ENCODE measurements at regions not wholly inside any gene's neighbourhood (a gene's known extent, or its start where the extent isn't known, plus 50 kb on each side); places are given as distances from the start of the nearest gene placed in this dataset.
"Not testable (repeated sequence)": the region's sequence is repeated elsewhere in the genome, so short reads cannot be mapped to it uniquely, and the experiment has no call there.

- H4K20me1 ChIP-seq (ENCODE audit: insufficient read depth, low read length) = no peaks in the 10 kb centered on the region
- no peak for DNase-seq
- H3K4me3 ChIP-seq (ENCODE audit: low read depth in 1 of 2, low read length in 2 of 2) = no peak overlapping the region
- no peaks in the 10 kb centered on the region for H3K4me1 ChIP-seq (ENCODE audit: insufficient read depth, low read length)
- no peak overlapping the region for H3K4me2 ChIP-seq (ENCODE audit: insufficient read depth, low read length)
- no peaks in the 10 kb centered on the region for H3K27me3 ChIP-seq (ENCODE audit: insufficient read depth, low read length, poor library complexity)
- H3K9ac ChIP-seq (ENCODE audit: low read depth, low read length) = no peak overlapping the region
- TF ChIP-seq CTCF (IDR thresholded peaks at IDR 0.05; ENCODE audit: borderline replicate concordance, extremely low read depth, low read length, poor library complexity, severe bottlenecking) (no peak), EZH2 (IDR thresholded peaks at IDR 0.05; ENCODE audit: borderline replicate concordance, low read depth, low read length, severe bottlenecking) (no peak)
- H3K79me2 ChIP-seq (ENCODE audit: insufficient read depth, low read length) = no peaks in the 10 kb centered on the region
- no peak for ATAC-seq (ENCODE audit: insufficient read depth, low read depth)
- no peak overlapping the region for H3K27ac ChIP-seq (ENCODE audit: low read length)
- no peaks in the 10 kb centered on the region for H3K9me3 ChIP-seq (ENCODE audit: insufficient read depth, low read length, severe bottlenecking)
- no peaks in the 10 kb centered on the region for H3K36me3 ChIP-seq (ENCODE audit: insufficient read depth, low read length)
- no peak overlapping the region for H2AFZ ChIP-seq (ENCODE audit: low read depth, low read length)
Measured at GRCh38 chr1:57544345-57544744, 120.5 kb upstream of the DAB1 start.

GRCh38 chr1:57536749-57537423, 113.0 kb upstream of the DAB1 start:
- Histone ChIP-seq H3K36me3 (ENCODE audit: insufficient read depth, low read length) (no peaks in the 10 kb centered on the region), H2AFZ (ENCODE audit: low read depth, low read length) (no peak overlapping the region), H3K9ac (ENCODE audit: low read depth, low read length) (no peak overlapping the region), H4K20me1 (ENCODE audit: insufficient read depth, low read length) (no peaks in the 10 kb centered on the region), H3K4me3 (ENCODE audit: low read depth in 1 of 2, low read length in 2 of 2) (no peak overlapping the region), H3K4me2 (ENCODE audit: insufficient read depth, low read length) (no peak overlapping the region), H3K4me1 (ENCODE audit: insufficient read depth, low read length) (no peaks in the 10 kb centered on the region), H3K27ac (ENCODE audit: low read length) (no peak overlapping the region), H3K27me3 (ENCODE audit: insufficient read depth, low read length, poor library complexity) (no peaks in the 10 kb centered on the region), H3K9me3 (ENCODE audit: insufficient read depth, low read length, severe bottlenecking) (no peaks in the 10 kb centered on the region), H3K79me2 (ENCODE audit: insufficient read depth, low read length) (no peaks in the 10 kb centered on the region)
- ATAC-seq (ENCODE audit: insufficient read depth, low read depth) = no peak
- no peak for TF ChIP-seq CTCF (IDR thresholded peaks at IDR 0.05; ENCODE audit: borderline replicate concordance, extremely low read depth, low read length, poor library complexity, severe bottlenecking)
- TF ChIP-seq EZH2 (IDR thresholded peaks at IDR 0.05; ENCODE audit: borderline replicate concordance, low read depth, low read length, severe bottlenecking) = no peak
- DNase-seq = no peak

GRCh38 chr1:57532299-57532698, 108.4 kb upstream of the DAB1 start:
- H3K4me3 ChIP-seq (ENCODE audit: low read depth in 1 of 2, low read length in 2 of 2) = no peak overlapping the region
- no peak for ATAC-seq (ENCODE audit: insufficient read depth, low read depth)

GRCh38 chr1:57530911-57531260, 107.0 kb upstream of the DAB1 start:
- H3K9me3 ChIP-seq (ENCODE audit: insufficient read depth, low read length, severe bottlenecking); H3K4me2 ChIP-seq (ENCODE audit: insufficient read depth, low read length); H3K4me1 ChIP-seq (ENCODE audit: insufficient read depth, low read length); H3K4me3 ChIP-seq (ENCODE audit: low read depth in 1 of 2, low read length in 2 of 2); H3K36me3 ChIP-seq (ENCODE audit: insufficient read depth, low read length); H3K9ac ChIP-seq (ENCODE audit: low read depth, low read length); H3K27ac ChIP-seq (ENCODE audit: low read length); H3K79me2 ChIP-seq (ENCODE audit: insufficient read depth, low read length); H4K20me1 ChIP-seq (ENCODE audit: insufficient read depth, low read length); ATAC-seq (ENCODE audit: insufficient read depth, low read depth); DNase-seq; H3K27me3 ChIP-seq (ENCODE audit: insufficient read depth, low read length, poor library complexity); H2AFZ ChIP-seq (ENCODE audit: low read depth, low read length): not testable (repeated sequence)

More at GRCh38 chr1:57532299-57532698, 108.4 kb upstream of the DAB1 start:
- Histone ChIP-seq H3K4me1 (ENCODE audit: insufficient read depth, low read length) (no peaks in the 10 kb centered on the region), H3K27me3 (ENCODE audit: insufficient read depth, low read length, poor library complexity) (no peaks in the 10 kb centered on the region), H3K79me2 (ENCODE audit: insufficient read depth, low read length) (no peaks in the 10 kb centered on the region), H3K9ac (ENCODE audit: low read depth, low read length) (no peak overlapping the region), H2AFZ (ENCODE audit: low read depth, low read length) (no peak overlapping the region), H3K9me3 (ENCODE audit: insufficient read depth, low read length, severe bottlenecking) (no peaks in the 10 kb centered on the region), H4K20me1 (ENCODE audit: insufficient read depth, low read length) (no peaks in the 10 kb centered on the region), H3K4me2 (ENCODE audit: insufficient read depth, low read length) (no peak overlapping the region), H3K27ac (ENCODE audit: low read length) (no peak overlapping the region), H3K36me3 (ENCODE audit: insufficient read depth, low read length) (no peaks in the 10 kb centered on the region)
- no peak for TF ChIP-seq CTCF (IDR thresholded peaks at IDR 0.05; ENCODE audit: borderline replicate concordance, extremely low read depth, low read length, poor library complexity, severe bottlenecking)
- TF ChIP-seq EZH2 (IDR thresholded peaks at IDR 0.05; ENCODE audit: borderline replicate concordance, low read depth, low read length, severe bottlenecking) = no peak
- DNase-seq = no peak

Data from DND-41 (cell line).